ENCODE measurements at regions not wholly inside any gene's neighbourhood (a gene's known extent, or its start where the extent isn't known, plus 50 kb on each side); places are given as distances from the start of the nearest gene placed in this dataset.
"Not testable (repeated sequence)": the region's sequence is repeated elsewhere in the genome, so short reads cannot be mapped to it uniquely, and the experiment has no call there.

GRCh38 chr9:87371795-87372355, 125.8 kb upstream of the DAPK1 start:
- no peak for DNase-seq (ENCODE audit: low spot score)
- intact Hi-C loops (cut with DNase I) = no loop called here

GRCh38 chr9:87372356-87372851, 125.3 kb upstream of the DAPK1 start:
- no peak for DNase-seq (ENCODE audit: low spot score)
- intact Hi-C loops (cut with DNase I) = no loop called here

DNA sequence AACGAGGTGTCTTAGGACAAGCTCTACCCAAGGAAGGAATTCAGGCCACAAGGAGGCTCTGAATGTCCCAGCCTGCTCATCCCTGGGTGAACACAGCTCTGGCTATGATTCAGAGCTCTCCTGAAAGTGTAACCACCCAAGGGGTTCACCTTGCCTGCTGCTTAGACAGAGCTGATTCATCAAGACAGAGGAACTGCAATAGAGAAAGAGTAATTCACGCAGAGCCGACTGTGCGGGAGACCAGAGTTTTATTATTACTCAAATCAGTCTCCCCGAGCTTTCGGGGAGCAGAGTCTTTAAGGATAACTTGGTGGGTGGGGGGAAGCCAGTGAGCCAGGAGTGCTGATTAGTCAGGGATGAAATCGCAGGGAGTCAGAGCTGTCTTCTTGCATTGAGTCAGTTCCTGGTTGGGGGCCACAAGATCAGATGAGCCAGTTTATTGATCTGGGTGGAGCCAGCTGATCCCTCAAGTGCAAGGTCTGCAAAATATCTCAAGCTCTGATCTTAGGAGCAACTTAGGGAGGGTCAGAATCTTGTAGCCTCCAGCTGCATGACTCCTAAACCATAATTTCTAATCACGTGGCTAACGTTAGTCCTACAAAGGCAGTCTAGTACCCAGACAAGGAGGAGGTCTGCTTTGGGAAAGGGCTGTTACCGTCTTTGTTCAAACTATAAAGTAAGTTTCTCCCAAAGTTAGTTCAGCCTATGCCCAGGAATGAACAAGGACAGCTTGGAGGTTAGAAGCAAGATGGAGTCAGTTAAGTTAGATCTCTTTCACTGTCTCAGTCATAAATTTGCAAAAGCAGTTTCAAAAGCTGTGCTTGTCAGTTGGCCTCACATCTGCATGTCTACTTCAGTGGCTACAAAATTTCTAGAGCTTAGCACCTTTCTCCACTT, 123.4 kb upstream of the DAPK1 start:
- not testable (repeated sequence) for DNase-seq (ENCODE audit: low spot score)

DNA sequence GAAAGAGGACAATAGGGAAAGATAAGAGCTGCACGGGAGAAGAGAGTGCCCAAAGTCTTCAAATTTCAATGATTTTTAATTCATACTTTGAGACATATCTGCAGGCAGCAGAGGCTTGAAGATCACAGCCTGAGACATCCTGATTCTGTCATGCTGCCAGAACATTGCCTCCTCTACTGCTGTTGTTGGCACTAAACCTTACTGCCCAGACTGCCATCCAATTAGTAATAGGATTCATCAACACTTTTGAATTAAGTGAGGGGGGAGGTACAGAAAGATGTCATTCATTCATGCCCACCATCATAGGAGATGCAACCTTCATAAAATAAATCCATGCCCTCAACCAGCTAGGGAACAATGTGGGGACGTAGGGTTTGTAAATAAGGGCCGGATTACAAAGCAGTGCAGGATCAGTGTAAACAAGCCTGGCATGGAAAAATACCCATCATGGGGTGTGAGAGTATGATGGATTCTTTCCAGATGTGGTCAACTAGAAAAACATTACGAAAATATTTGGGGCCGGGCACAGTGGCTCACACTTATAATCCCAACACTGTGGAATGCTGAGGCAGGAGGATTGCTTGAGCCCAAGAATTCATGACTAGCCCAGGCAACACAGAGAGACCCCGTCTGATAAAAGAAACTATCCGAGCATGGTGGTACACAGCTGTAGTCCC, 122.1 kb upstream of the DAPK1 start:
- no peak for DNase-seq (ENCODE audit: low spot score)
- intact Hi-C loops (cut with DNase I) = no loop called here

More for the DNA sequence above, 123.4 kb upstream of the DAPK1 start:
- intact Hi-C loops (cut with DNase I) = not testable (repeated sequence)

- intact Hi-C loops (cut with DNase I) = no loop called here
- DNase-seq (ENCODE audit: low spot score) = no peak
These were observed 119.0 kb upstream of the DAPK1 start for GRCh38 chr9:87378676-87379075.

DNA sequence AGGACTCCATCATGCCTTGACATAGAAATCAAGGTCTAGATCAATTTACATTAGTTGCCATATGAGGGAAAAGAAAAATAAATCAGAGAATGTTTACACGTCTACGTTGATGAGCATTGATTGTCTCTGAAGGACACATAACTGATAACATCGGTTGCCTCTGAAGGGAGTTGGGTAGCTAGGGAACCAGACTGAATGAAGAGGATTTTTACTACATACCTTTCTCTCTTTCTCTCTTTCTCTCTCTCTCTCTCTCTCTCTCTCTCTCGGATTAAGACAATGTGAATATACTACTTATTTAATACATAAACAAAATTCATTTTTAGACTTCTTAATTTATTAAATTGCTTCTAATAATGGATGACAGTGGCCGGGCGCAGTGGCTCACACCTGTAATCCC, 118.4 kb upstream of the DAPK1 start:
- DNase-seq (ENCODE audit: low spot score) = no peak
- intact Hi-C loops (cut with DNase I) = no loop called here

DNA sequence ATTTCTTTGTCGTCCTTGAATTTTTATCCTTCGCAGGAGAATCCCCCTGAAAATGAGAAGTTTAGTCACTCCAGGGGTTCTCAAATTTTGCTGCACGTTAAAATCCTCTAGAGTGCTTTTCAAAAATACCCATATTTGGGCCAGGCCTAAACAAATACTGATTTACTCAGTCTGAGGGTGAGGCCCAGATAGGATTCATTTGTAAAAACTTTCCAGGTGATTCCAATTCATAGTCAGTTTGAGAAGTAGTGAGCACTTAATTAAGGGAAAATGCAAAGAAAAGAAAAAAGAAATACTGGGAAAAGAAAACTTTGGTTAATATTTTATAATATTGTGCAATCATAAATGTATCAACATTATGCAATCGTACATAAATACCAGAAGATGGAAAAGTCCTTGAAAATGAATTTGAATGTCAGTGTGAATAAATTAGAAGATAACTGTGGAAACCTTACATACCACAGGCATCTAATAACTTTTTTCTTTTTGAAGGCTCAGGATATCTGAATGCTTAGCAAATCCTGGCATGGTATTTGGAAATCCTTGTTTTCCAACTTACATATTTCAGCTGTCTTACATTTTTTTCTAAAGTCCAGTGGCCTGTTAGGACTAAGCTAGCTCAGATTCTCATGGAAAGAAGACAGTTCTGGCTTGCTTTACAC, 116.5 kb upstream of the DAPK1 start:
- DNase-seq (ENCODE audit: low spot score) = no peak
- intact Hi-C loops (cut with DNase I) = no loop called here

DNA sequence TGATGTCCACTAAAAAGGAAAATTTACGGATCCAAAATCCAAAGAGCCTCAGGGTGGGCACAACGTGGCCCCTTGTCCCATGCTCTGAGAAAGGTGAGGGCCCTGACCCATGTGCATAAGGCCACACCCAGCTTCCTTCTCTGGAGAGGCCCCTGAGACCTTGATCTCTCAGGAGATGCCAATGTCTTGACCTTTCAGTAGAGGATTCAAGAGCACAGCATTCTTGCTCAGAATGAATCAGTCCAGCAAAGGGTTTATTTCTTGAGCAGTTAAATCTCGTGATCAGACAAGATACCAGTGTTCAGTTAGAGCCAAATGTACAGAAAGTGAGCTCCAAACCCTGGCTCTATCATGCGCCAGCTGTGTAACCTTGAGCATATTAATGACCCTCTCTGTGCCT, 115.9 kb upstream of the DAPK1 start:
- no peak for DNase-seq (ENCODE audit: low spot score)
- intact Hi-C loops (cut with DNase I) = no loop called here

DNA sequence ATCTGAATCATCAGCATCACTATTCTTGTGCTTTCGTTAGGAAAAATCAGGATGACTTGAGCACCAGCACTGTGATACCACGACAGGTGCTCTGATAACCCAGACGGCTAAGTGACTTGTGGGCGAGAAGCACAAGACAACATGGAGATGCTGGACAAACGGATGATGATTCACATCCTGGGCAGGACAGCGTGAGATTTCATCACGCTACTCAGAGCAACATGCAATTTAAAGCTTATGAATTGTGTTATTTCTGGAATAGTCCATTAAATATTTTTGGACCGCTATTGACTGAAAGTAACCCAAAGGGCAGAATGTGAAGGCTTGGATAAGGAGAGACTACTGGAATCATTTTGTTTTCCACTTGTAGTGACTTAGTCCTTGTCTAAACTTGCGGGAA, 114.8 kb upstream of the DAPK1 start:
- no peak for DNase-seq (ENCODE audit: low spot score)
- intact Hi-C loops (cut with DNase I) = no loop called here

DNA sequence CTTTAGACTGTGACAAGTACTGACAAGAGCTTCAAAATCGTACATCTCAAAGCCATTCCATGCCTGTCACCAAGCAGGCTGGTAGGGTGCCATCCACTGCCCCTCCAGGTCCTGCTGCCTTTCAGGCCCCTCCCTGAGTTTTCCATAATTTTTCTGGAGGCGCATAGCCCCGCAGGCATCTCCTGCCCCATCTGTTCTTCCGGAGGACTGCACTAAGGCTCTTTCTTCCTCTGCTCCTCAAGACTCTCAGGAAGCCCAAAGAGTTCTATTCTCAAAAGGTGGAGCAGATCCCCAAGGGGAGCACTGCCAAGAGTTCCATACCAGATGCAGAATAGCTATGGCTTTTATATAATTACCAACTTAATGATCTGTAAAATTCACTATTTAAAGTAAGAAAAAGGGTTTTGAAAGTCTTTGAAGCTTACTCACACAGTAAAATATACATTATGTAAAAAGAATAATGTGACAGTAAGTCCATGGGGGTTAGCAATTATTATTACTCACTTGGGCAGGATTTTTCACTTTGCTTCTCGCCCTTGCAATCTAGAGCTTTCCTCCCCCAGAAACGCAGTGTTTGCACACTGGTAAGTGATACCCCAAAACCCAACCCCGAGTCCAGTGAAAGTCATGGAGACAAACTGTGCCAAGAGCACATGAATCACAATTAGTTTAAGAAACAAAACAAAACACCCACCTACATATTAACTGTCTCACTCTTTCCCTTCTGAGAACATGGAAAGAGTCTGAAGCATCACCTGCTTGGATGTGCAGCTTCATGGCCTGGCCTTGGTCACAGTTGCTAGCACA, 114.1 kb upstream of the DAPK1 start:
- intact Hi-C loops (cut with DNase I) = no loop called here

GRCh38 chr9:87386490-87387025, 111.1 kb upstream of the DAPK1 start:
- no peak for DNase-seq (ENCODE audit: low spot score)
- intact Hi-C loops (cut with DNase I) = no loop called here

More for the DNA sequence above, 114.1 kb upstream of the DAPK1 start:
- DNase-seq (ENCODE audit: low spot score) = no peak

GRCh38 chr9:87387351-87388011, 110.2 kb upstream of the DAPK1 start:
- intact Hi-C loops (cut with DNase I) = no loop called here
- DNase-seq (ENCODE audit: low spot score) = no peak

DNA sequence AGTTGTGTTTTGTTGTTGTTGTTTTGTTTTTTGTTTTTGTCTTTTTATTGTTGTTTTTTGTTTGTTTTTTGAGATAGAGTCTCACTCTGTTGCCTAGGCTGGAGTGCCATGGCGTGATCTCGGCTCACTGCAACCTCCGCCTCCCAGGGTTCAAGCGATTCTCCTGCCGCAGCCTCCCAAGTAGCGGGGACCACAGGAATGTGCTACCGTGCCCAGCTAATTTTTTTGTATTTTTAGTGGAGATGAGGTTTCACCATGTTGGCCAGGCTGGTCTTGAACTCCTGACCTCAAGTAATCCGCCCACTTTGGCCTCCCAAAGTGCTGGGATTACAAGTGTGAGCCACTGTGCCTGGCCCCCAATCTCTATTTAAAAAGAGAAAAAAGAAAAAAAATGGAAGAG, 109.0 kb upstream of the DAPK1 start:
- DNase-seq (ENCODE audit: low spot score); intact Hi-C loops (cut with DNase I): not testable (repeated sequence)

GRCh38 chr9:87389936-87390335, 107.7 kb upstream of the DAPK1 start:
- DNase-seq (ENCODE audit: low spot score) = no peak

GRCh38 chr9:87390361-87390760, 107.3 kb upstream of the DAPK1 start:
- no peak for DNase-seq (ENCODE audit: low spot score)
- intact Hi-C loops (cut with DNase I) = no loop called here

More at GRCh38 chr9:87389936-87390335, 107.7 kb upstream of the DAPK1 start:
- intact Hi-C loops (cut with DNase I) = no loop called here

- intact Hi-C loops (cut with DNase I) = no loop called here
These were observed 105.6 kb upstream of the DAPK1 start for GRCh38 chr9:87392086-87392485.

GRCh38 chr9:87393706-87394230, 103.9 kb upstream of the DAPK1 start:
- DNase-seq (ENCODE audit: low spot score) = no peak
- intact Hi-C loops (cut with DNase I) = no loop called here

More at GRCh38 chr9:87392086-87392485, 105.6 kb upstream of the DAPK1 start:
- no peak for DNase-seq (ENCODE audit: low spot score)
